SK-N-SH (cell line): ENCODE measurements at regions not wholly inside any gene's neighbourhood (a gene's known extent, or its start where the extent isn't known, plus 50 kb on each side); places are given as distances from the start of the nearest gene placed in this dataset.

Experiments
- EP300 ChIP-seq, 2 experiments: IDR thresholded peaks; 2 replicates each; pipeline versions ENCODE4 v1.4.0 to v1.6.1; 2012; ENCODE audit warnings: borderline replicate concordance in 1 of 2, low read depth in 1 of 2, low read length in 1 of 2
- EZH2phosphoT487 ChIP-seq: fragments of 200-600 bp; sonication (generic); IDR thresholded peaks from 2 replicates; pipeline ENCODE4 v1.6.1; 2017; ENCODE audit warnings: low read depth, mixed run types, mild to moderate bottlenecking, antibody characterized with exemption, moderate library complexity, borderline replicate concordance
- FOXM1 ChIP-seq: IDR thresholded peaks from 2 replicates; pipeline ENCODE4 v1.4.0; 2012; ENCODE audit warnings: low read depth, mild to moderate bottlenecking
- JUND ChIP-seq: IDR thresholded peaks from 2 replicates; pipeline ENCODE4 v1.4.0; 2012
- MXI1 ChIP-seq: IDR thresholded peaks from 2 replicates; pipeline ENCODE4 v1.6.1; 2012; ENCODE audit warnings: mild to moderate bottlenecking, low read depth, low read length, improper control_type of control experiment
- POLR2AphosphoS5 ChIP-seq: IDR thresholded peaks from 2 replicates; pipeline ENCODE4 v1.6.1; 2012; ENCODE audit warnings: low read depth, low read length
- RAD21 ChIP-seq: IDR thresholded peaks from 2 replicates; pipeline ENCODE4 v1.6.1; 2012; ENCODE audit warnings: mild to moderate bottlenecking, low read length
- RFX5 ChIP-seq: IDR thresholded peaks from 2 replicates; pipeline ENCODE4 v1.6.1; 2012; ENCODE audit warnings: mild to moderate bottlenecking, improper control_type of control experiment, low read length
- YY1 ChIP-seq: IDR thresholded peaks from 2 replicates; pipeline ENCODE4 v1.4.0; 2012; ENCODE audit warnings: low read depth, mild to moderate bottlenecking
- TF ChIP-seq, protein P1 (sequence below): fragments of 200-600 bp; sonication (generic); IDR thresholded peaks from 2 replicates; pipeline ENCODE4 v1.6.1; 2017; ENCODE audit warnings: antibody characterized with exemption, mild to moderate bottlenecking, moderate library complexity
- TF ChIP-seq, protein P2 (sequence below): IDR thresholded peaks from 2 replicates; pipeline ENCODE4; 2012
- TF ChIP-seq, protein P3 (sequence below): IDR thresholded peaks from 2 replicates; pipeline ENCODE4 v1.4.0; 2012; ENCODE audit warnings: low read depth

DNA sequence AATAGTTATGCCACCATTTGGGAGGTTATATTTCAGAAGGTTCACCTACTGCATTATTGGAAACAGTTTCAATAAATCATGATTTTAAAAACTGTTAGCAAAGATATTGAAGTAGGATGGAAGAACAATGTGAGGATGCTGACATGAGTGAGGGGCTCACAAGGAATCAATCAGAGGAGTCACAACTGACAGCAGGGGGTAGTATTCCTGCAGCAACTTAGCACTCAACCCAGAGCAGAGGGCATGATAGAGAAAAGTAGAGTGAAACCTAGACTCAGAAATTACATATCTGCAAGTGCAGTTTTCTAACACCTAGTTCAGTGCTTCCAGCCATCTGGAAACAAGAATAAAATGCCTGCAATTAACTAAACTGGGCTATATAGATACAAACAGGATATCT, 772.5 kb upstream of the USP15 start:
- TF ChIP-seq, protein P1, sequence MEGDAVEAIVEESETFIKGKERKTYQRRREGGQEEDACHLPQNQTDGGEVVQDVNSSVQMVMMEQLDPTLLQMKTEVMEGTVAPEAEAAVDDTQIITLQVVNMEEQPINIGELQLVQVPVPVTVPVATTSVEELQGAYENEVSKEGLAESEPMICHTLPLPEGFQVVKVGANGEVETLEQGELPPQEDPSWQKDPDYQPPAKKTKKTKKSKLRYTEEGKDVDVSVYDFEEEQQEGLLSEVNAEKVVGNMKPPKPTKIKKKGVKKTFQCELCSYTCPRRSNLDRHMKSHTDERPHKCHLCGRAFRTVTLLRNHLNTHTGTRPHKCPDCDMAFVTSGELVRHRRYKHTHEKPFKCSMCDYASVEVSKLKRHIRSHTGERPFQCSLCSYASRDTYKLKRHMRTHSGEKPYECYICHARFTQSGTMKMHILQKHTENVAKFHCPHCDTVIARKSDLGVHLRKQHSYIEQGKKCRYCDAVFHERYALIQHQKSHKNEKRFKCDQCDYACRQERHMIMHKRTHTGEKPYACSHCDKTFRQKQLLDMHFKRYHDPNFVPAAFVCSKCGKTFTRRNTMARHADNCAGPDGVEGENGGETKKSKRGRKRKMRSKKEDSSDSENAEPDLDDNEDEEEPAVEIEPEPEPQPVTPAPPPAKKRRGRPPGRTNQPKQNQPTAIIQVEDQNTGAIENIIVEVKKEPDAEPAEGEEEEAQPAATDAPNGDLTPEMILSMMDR, result no peak
- TF ChIP-seq EP300 (IDR thresholded peaks at IDR 0.05; ENCODE audit: borderline replicate concordance in 1 of 2, low read depth in 1 of 2, low read length in 1 of 2), result no peak
- TF ChIP-seq FOXM1, result no peak
- TF ChIP-seq, protein P2, sequence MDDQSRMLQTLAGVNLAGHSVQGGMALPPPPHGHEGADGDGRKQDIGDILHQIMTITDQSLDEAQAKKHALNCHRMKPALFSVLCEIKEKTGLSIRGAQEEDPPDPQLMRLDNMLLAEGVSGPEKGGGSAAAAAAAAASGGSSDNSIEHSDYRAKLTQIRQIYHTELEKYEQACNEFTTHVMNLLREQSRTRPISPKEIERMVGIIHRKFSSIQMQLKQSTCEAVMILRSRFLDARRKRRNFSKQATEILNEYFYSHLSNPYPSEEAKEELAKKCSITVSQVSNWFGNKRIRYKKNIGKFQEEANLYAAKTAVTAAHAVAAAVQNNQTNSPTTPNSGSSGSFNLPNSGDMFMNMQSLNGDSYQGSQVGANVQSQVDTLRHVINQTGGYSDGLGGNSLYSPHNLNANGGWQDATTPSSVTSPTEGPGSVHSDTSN, result no peak
- TF ChIP-seq, protein P3, sequence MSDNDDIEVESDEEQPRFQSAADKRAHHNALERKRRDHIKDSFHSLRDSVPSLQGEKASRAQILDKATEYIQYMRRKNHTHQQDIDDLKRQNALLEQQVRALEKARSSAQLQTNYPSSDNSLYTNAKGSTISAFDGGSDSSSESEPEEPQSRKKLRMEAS, result no peak
- no peak for TF ChIP-seq POLR2AphosphoS5
- no peak for TF ChIP-seq MXI1
- no peak for TF ChIP-seq RFX5
- TF ChIP-seq RAD21, result no peak
- no peak for TF ChIP-seq YY1
- TF ChIP-seq JUND, result no peak
- no peak for TF ChIP-seq EZH2phosphoT487
